ENCODE measurements at regions not wholly inside any gene's neighbourhood (a gene's known extent, or its start where the extent isn't known, plus 50 kb on each side); places are given as distances from the start of the nearest gene placed in this dataset.
"Not testable (repeated sequence)": the region's sequence is repeated elsewhere in the genome, so short reads cannot be mapped to it uniquely, and the experiment has no call there.

GRCh38 chr17:34740565-34741520, 161.5 kb downstream of the TMEM132E start:
- no peak overlapping the region for H3K4me2 ChIP-seq (ENCODE audit: low read length)
- H3K36me3 ChIP-seq (ENCODE audit: insufficient read depth, low read length), result no peaks in the 10 kb centered on the region
- H3K9me3 ChIP-seq (ENCODE audit: low read length), result no peaks in the 10 kb centered on the region
- no peaks in the 10 kb centered on the region for H4K20me1 ChIP-seq (ENCODE audit: insufficient read depth)
- no peaks in the 10 kb centered on the region for H3K27me3 ChIP-seq (ENCODE audit: insufficient read depth, low read depth, low read length)
- H3K4me3 ChIP-seq (ENCODE audit: low read length), result no peak overlapping the region
- no peaks in the 10 kb centered on the region for H3F3A ChIP-seq (ENCODE audit: insufficient read depth, low read length, poor library complexity, severe bottlenecking)
- no peak overlapping the region for H3K27ac ChIP-seq (ENCODE audit: low read length)
- H3K9me2 ChIP-seq (ENCODE audit: insufficient read depth, low read length), result no peaks in the 10 kb centered on the region
- H3K9ac ChIP-seq (ENCODE audit: low read length), result no peak overlapping the region
- TF ChIP-seq MXI1 (conservative IDR thresholded peaks at IDR 0.05; ENCODE audit: poor library complexity, severe bottlenecking) (no peak), REST (IDR thresholded peaks at IDR 0.05; ENCODE audit: borderline replicate concordance) (no peak), EP300 (conservative IDR thresholded peaks at IDR 0.05; ENCODE audit: poor library complexity, severe bottlenecking) (no peak), SMC3 (conservative IDR thresholded peaks at IDR 0.05; ENCODE audit: poor library complexity) (no peak), RAD21 (conservative IDR thresholded peaks at IDR 0.05) (no peak), POLR2AphosphoS5 (IDR thresholded peaks at IDR 0.05) (no peak), TAF1 (IDR thresholded peaks at IDR 0.05; ENCODE audit: low read depth) (no peak), EZH2 (IDR thresholded peaks at IDR 0.05; ENCODE audit: borderline replicate concordance, insufficient read depth, low read length, poor library complexity, severe bottlenecking) (no peak)
- TF ChIP-seq, protein P1, sequence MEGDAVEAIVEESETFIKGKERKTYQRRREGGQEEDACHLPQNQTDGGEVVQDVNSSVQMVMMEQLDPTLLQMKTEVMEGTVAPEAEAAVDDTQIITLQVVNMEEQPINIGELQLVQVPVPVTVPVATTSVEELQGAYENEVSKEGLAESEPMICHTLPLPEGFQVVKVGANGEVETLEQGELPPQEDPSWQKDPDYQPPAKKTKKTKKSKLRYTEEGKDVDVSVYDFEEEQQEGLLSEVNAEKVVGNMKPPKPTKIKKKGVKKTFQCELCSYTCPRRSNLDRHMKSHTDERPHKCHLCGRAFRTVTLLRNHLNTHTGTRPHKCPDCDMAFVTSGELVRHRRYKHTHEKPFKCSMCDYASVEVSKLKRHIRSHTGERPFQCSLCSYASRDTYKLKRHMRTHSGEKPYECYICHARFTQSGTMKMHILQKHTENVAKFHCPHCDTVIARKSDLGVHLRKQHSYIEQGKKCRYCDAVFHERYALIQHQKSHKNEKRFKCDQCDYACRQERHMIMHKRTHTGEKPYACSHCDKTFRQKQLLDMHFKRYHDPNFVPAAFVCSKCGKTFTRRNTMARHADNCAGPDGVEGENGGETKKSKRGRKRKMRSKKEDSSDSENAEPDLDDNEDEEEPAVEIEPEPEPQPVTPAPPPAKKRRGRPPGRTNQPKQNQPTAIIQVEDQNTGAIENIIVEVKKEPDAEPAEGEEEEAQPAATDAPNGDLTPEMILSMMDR (IDR thresholded peaks at IDR 0.05; ENCODE audit: poor library complexity, severe bottlenecking), result no peak
- no peaks in the 10 kb centered on the region for H3K79me2 ChIP-seq (replicated peaks; ENCODE audit: insufficient read depth, low read length)
- H2AFZ ChIP-seq (ENCODE audit: low read depth, low read length), result no peak overlapping the region

- no peaks in the 10 kb centered on the region for H3F3A ChIP-seq (ENCODE audit: insufficient read depth, low read length, poor library complexity, severe bottlenecking)
- H2AFZ ChIP-seq (ENCODE audit: low read depth, low read length), result no peak overlapping the region
- no peak overlapping the region for H3K9ac ChIP-seq (ENCODE audit: low read length)
- H3K9me3 ChIP-seq (ENCODE audit: low read length), result no peaks in the 10 kb centered on the region
- TF ChIP-seq EP300 (conservative IDR thresholded peaks at IDR 0.05; ENCODE audit: poor library complexity, severe bottlenecking), result no peak
- TF ChIP-seq TAF1 (IDR thresholded peaks at IDR 0.05; ENCODE audit: low read depth), result no peak
- TF ChIP-seq MXI1 (conservative IDR thresholded peaks at IDR 0.05; ENCODE audit: poor library complexity, severe bottlenecking), result no peak
- no peak for TF ChIP-seq POLR2AphosphoS5 (IDR thresholded peaks at IDR 0.05)
- no peak for TF ChIP-seq RAD21 (conservative IDR thresholded peaks at IDR 0.05)
- no peak for TF ChIP-seq EZH2 (IDR thresholded peaks at IDR 0.05; ENCODE audit: borderline replicate concordance, insufficient read depth, low read length, poor library complexity, severe bottlenecking)
- no peak for TF ChIP-seq SMC3 (conservative IDR thresholded peaks at IDR 0.05; ENCODE audit: poor library complexity)
- TF ChIP-seq REST (IDR thresholded peaks at IDR 0.05; ENCODE audit: borderline replicate concordance), result no peak
- H3K36me3 ChIP-seq (ENCODE audit: insufficient read depth, low read length), result no peaks in the 10 kb centered on the region
- H3K27ac ChIP-seq (ENCODE audit: low read length), result no peak overlapping the region
- no peak overlapping the region for H3K4me3 ChIP-seq (ENCODE audit: low read length)
- H3K27me3 ChIP-seq (ENCODE audit: insufficient read depth, low read depth, low read length), result no peaks in the 10 kb centered on the region
- H3K9me2 ChIP-seq (ENCODE audit: insufficient read depth, low read length), result no peaks in the 10 kb centered on the region
- no peak overlapping the region for H3K4me2 ChIP-seq (ENCODE audit: low read length)
- H3K79me2 ChIP-seq (replicated peaks; ENCODE audit: insufficient read depth, low read length), result no peaks in the 10 kb centered on the region
- no peaks in the 10 kb centered on the region for H4K20me1 ChIP-seq (ENCODE audit: insufficient read depth)
Measured at GRCh38 chr17:34739386-34739785, 160.0 kb downstream of the TMEM132E start.

DNA sequence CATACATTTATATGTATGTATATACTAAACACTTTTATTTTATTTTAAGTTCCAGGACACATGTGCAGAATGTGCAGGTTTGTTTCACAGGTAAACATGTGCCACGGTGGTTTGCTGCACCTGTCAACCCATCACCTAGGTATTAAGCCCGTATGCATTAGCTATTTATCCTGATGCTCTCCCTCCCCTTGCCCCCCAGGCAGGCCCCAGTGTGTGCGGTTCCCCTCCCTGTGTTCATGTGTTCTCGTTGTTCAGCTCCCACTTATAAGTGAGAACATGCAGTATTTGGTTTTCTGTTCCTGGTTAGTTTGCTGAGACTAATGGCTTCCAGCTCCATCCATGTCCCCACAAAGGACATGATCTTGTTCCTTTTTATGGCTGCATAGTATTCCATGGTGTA, 158.3 kb downstream of the TMEM132E start:
- H3K27me3 ChIP-seq (ENCODE audit: insufficient read depth, low read depth, low read length); H3K27ac ChIP-seq (ENCODE audit: low read length); H3F3A ChIP-seq (ENCODE audit: insufficient read depth, low read length, poor library complexity, severe bottlenecking); H3K4me2 ChIP-seq (ENCODE audit: low read length); H3K36me3 ChIP-seq (ENCODE audit: insufficient read depth, low read length); H3K9ac ChIP-seq (ENCODE audit: low read length); H3K9me3 ChIP-seq (ENCODE audit: low read length); H3K79me2 ChIP-seq (replicated peaks; ENCODE audit: insufficient read depth, low read length); H2AFZ ChIP-seq (ENCODE audit: low read depth, low read length); H3K9me2 ChIP-seq (ENCODE audit: insufficient read depth, low read length); H4K20me1 ChIP-seq (ENCODE audit: insufficient read depth); H3K4me3 ChIP-seq (ENCODE audit: low read length): not testable (repeated sequence)

All from neural cell (in vitro differentiated cells).